ENCODE measurements at regions not wholly inside any gene's neighbourhood (a gene's known extent, or its start where the extent isn't known, plus 50 kb on each side); places are given as distances from the start of the nearest gene placed in this dataset.

- no peak for TF ChIP-seq MAX (IDR thresholded peaks at IDR 0.05)
- no peak for TF ChIP-seq RAD21 (IDR thresholded peaks at IDR 0.05; ENCODE audit: low read depth)
- no peak for TF ChIP-seq TAF1 (IDR thresholded peaks at IDR 0.05; ENCODE audit: low read depth)
- TF ChIP-seq ZBTB7A (IDR thresholded peaks at IDR 0.05; ENCODE audit: low read depth), result no peak
- TF ChIP-seq EP300 (IDR thresholded peaks at IDR 0.05; ENCODE audit: borderline replicate concordance), result no peak
- TF ChIP-seq YY1 (IDR thresholded peaks at IDR 0.05; ENCODE audit: low read depth), result no peak
These were observed 81.1 kb upstream of the CLDN14 start for GRCh38 chr21:36560933-36561575.
